Neural cell (in vitro differentiated cells): ENCODE measurements at regions not wholly inside any gene's neighbourhood (a gene's known extent, or its start where the extent isn't known, plus 50 kb on each side); places are given as distances from the start of the nearest gene placed in this dataset.

Source experiments
- H2AFZ ChIP-seq: fragments of 200-600, 300-800 bp; sonication (generic), shearing (Covaris generic); 2 replicates; pipeline ENCODE4 v1.6.0; 2014; ENCODE audit warnings: low read depth, mild to moderate bottlenecking, antibody characterized with exemption, low read length, moderate library complexity
- H3F3A ChIP-seq: fragments of 200-600 bp; shearing (Covaris generic); 2 replicates; pipeline ENCODE4 v1.6.1; 2016; ENCODE audit warnings: mild to moderate bottlenecking, moderate library complexity, mixed read lengths, antibody characterized with exemption, low read length; ENCODE audit not compliant: insufficient read depth, poor library complexity, severe bottlenecking
- H3K27ac ChIP-seq: fragments of 200-600, 300-800 bp; sonication (generic), shearing (Covaris generic); 2 replicates; pipeline ENCODE4 v1.5.1; 2014; ENCODE audit warnings: mild to moderate bottlenecking, low read length, moderate library complexity
- H3K27me3 ChIP-seq: fragments of 300-800, 200-600 bp; sonication (generic), shearing (Covaris generic); 2 replicates; pipeline ENCODE4 v1.6.0; 2014; ENCODE audit warnings: mild to moderate bottlenecking, low read depth, low read length, moderate library complexity; ENCODE audit not compliant: insufficient read depth
- H3K36me3 ChIP-seq: fragments of 300-800, 200-600 bp; sonication (generic), shearing (Covaris generic); 2 replicates; pipeline ENCODE4 v1.5.1; 2014; ENCODE audit warnings: mild to moderate bottlenecking, antibody characterized with exemption, low read length, moderate library complexity; ENCODE audit not compliant: insufficient read depth
- H3K4me2 ChIP-seq: fragments of 300-800, 200-600 bp; sonication (generic), shearing (Covaris generic); 2 replicates; pipeline ENCODE4 v1.6.0; 2014; ENCODE audit warnings: mild to moderate bottlenecking, low read length
- H3K4me3 ChIP-seq: fragments of 300-800, 200-600 bp; sonication (generic), shearing (Covaris generic); 2 replicates; pipeline ENCODE4 v1.5.1; 2014; ENCODE audit warnings: mild to moderate bottlenecking, low read length, moderate library complexity
- H3K79me2 ChIP-seq: fragments of 200-600 bp; shearing (Covaris generic); replicated peaks from 2 replicates; pipeline ENCODE4 v1.6.0; 2014; ENCODE audit warnings: mild to moderate bottlenecking, low read length, moderate library complexity; ENCODE audit not compliant: insufficient read depth
- H3K9ac ChIP-seq: fragments of 300-800, 200-600 bp; sonication (generic), shearing (Covaris generic); 2 replicates; pipeline ENCODE4 v1.6.1; 2016; ENCODE audit warnings: mild to moderate bottlenecking, low read length, mixed read lengths
- H3K9me2 ChIP-seq: fragments of 200-600 bp; shearing (Covaris generic); 2 replicates; pipeline ENCODE4 v1.6.1; 2016; ENCODE audit warnings: mild to moderate bottlenecking, low read length, mixed read lengths; ENCODE audit not compliant: insufficient read depth
- H3K9me3 ChIP-seq: fragments of 200-600, 300-800 bp; sonication (generic), shearing (Covaris generic); 2 replicates; pipeline ENCODE4 v1.6.1; 2016; ENCODE audit warnings: mild to moderate bottlenecking, mixed run types, low read length, moderate library complexity, mixed read lengths
- H4K20me1 ChIP-seq: fragments of 200-600 bp; shearing (Covaris generic); 2 replicates; pipeline ENCODE4 v1.6.1; 2016; ENCODE audit warnings: mild to moderate bottlenecking, mixed run types; ENCODE audit not compliant: insufficient read depth
- CTCF ChIP-seq: fragments of 450-650 bp; IDR thresholded peaks from 2 replicates; pipeline ENCODE4 v1.5.1; 2014; ENCODE audit warnings: antibody characterized with exemption, mild to moderate bottlenecking, moderate library complexity; ENCODE audit not compliant: poor library complexity, severe bottlenecking
- EP300 ChIP-seq: fragments of 450-650 bp; conservative IDR thresholded peaks from 2 replicates; pipeline ENCODE4 v1.6.1; 2014; ENCODE audit warnings: antibody characterized with exemption, mild to moderate bottlenecking, moderate library complexity; ENCODE audit not compliant: poor library complexity, severe bottlenecking
- EZH2 ChIP-seq: fragments of 200-600, 300-800 bp; shearing (Covaris generic), sonication (generic); IDR thresholded peaks from 2 replicates; pipeline ENCODE4 v1.6.1; 2014; ENCODE audit warnings: antibody characterized with exemption, low read length, borderline replicate concordance, mild to moderate bottlenecking; ENCODE audit not compliant: insufficient read depth, poor library complexity, severe bottlenecking
- MXI1 ChIP-seq: fragments of 450-650 bp; conservative IDR thresholded peaks from 2 replicates; pipeline ENCODE4 v1.6.1; 2014; ENCODE audit warnings: antibody characterized with exemption, mild to moderate bottlenecking; ENCODE audit not compliant: poor library complexity, severe bottlenecking
- POLR2AphosphoS5 ChIP-seq: IDR thresholded peaks from 2 replicates; pipeline ENCODE4 v1.6.1; 2012
- RAD21 ChIP-seq: fragments of 450-650 bp; conservative IDR thresholded peaks from 2 replicates; pipeline ENCODE4 v1.6.1; 2014; ENCODE audit warnings: antibody characterized with exemption, mild to moderate bottlenecking, moderate library complexity
- REST ChIP-seq: IDR thresholded peaks from 2 replicates; pipeline ENCODE4 v1.6.1; 2012; ENCODE audit warnings: borderline replicate concordance
- SMC3 ChIP-seq: fragments of 450-650 bp; conservative IDR thresholded peaks from 2 replicates; pipeline ENCODE4 v1.6.1; 2014; ENCODE audit warnings: antibody characterized with exemption, mild to moderate bottlenecking, moderate library complexity; ENCODE audit not compliant: poor library complexity
- TAF1 ChIP-seq: IDR thresholded peaks from 2 replicates; pipeline ENCODE4 v1.6.1; 2012; ENCODE audit warnings: low read depth

GRCh38 chr11:90867416-90867815 is 644.6 kb upstream of the CHORDC1 start:
- Histone ChIP-seq H3F3A (no peaks in the 10 kb centered on the region), H4K20me1 (no peaks in the 10 kb centered on the region), H3K9me2 (no peaks in the 10 kb centered on the region), H2AFZ (no peak overlapping the region), H3K27me3 (no peaks in the 10 kb centered on the region), H3K4me2 (no peak overlapping the region), H3K9me3 (no peaks in the 10 kb centered on the region), H3K27ac (no peak overlapping the region), H3K36me3 (no peaks in the 10 kb centered on the region), H3K79me2 (no peaks in the 10 kb centered on the region), H3K4me3 (no peak overlapping the region), H3K9ac (no peak overlapping the region)
- TF ChIP-seq EP300 (no peak), MXI1 (no peak), SMC3 (no peak), EZH2 (no peak), CTCF (no peak), RAD21 (no peak), POLR2AphosphoS5 (no peak), REST (no peak), TAF1 (no peak)

- H3K4me2 ChIP-seq, result no peak overlapping the region
- H3K27ac ChIP-seq, result no peak overlapping the region
- no peaks in the 10 kb centered on the region for H3K36me3 ChIP-seq
- no peaks in the 10 kb centered on the region for H3K9me3 ChIP-seq
- no peak for TF ChIP-seq POLR2AphosphoS5
- no peak for TF ChIP-seq EZH2
- no peak for TF ChIP-seq TAF1
- TF ChIP-seq RAD21, result no peak
- no peak for TF ChIP-seq MXI1
- no peak for TF ChIP-seq REST
- no peak for TF ChIP-seq SMC3
- no peak for TF ChIP-seq EP300
- no peak for TF ChIP-seq CTCF
- no peaks in the 10 kb centered on the region for H3K9me2 ChIP-seq
- H3K79me2 ChIP-seq, result no peaks in the 10 kb centered on the region
- H2AFZ ChIP-seq, result no peak overlapping the region
- H3K9ac ChIP-seq, result no peak overlapping the region
- no peaks in the 10 kb centered on the region for H3F3A ChIP-seq
- no peak overlapping the region for H3K4me3 ChIP-seq
- no peaks in the 10 kb centered on the region for H4K20me1 ChIP-seq
- no peaks in the 10 kb centered on the region for H3K27me3 ChIP-seq
Observed at GRCh38 chr11:90856790-90857189, 633.9 kb upstream of the CHORDC1 start.
